Adrenal gland (tissue), 5 donors: ENCODE measurements at regions not wholly inside any gene's neighbourhood (a gene's known extent, or its start where the extent isn't known, plus 50 kb on each side); places are given as distances from the start of the nearest gene placed in this dataset.

Experiments used
- POLR2A ChIP-seq, 2 donors: fragments of 450-650 bp; IDR thresholded peaks; one replicate each; pipeline ENCODE4 v1.6.1; 2017; ENCODE audit warnings: antibody characterized with exemption in 2 of 2, mild to moderate bottlenecking in 2 of 2, moderate library complexity in 1 of 2
- TF ChIP-seq, protein P1 (sequence below), 6 experiments: fragments of 450-650 bp in 4 of 6; fragments of 200-600 bp in 2 of 6; sonication (generic) in 1 of 6; IDR thresholded peaks; 1 replicate in 5 of 6; 2 replicates in 1 of 6; pipeline versions ENCODE4 v1.5.1 to v1.8.0; 2016 to 2021; ENCODE audit warnings: antibody characterized with exemption in 6 of 6, mild to moderate bottlenecking in 2 of 6, moderate library complexity in 1 of 6
- donor health status: DM: no; HTN: no; CAD: no.

DNA sequence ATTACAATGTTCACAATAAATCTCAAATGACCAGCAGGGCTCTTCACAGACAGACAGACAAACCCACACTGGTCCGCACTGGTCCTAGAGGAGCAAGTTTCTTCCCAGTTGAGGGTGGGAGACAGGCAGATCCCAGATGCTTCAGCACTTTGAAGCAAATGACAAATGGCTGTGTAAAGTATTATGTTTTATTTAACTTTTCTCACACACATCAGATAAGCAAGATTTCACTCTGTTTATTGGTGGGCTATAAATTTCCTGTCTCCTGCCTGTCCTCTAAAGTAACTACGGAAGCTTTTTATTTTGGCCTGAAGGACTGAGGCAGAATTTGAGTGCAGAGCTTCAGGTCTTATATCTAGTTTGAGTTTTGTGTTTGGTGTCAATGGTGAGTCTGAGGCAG lies 174.7 kb upstream of the MTNR1B start:
- TF ChIP-seq, protein P1, sequence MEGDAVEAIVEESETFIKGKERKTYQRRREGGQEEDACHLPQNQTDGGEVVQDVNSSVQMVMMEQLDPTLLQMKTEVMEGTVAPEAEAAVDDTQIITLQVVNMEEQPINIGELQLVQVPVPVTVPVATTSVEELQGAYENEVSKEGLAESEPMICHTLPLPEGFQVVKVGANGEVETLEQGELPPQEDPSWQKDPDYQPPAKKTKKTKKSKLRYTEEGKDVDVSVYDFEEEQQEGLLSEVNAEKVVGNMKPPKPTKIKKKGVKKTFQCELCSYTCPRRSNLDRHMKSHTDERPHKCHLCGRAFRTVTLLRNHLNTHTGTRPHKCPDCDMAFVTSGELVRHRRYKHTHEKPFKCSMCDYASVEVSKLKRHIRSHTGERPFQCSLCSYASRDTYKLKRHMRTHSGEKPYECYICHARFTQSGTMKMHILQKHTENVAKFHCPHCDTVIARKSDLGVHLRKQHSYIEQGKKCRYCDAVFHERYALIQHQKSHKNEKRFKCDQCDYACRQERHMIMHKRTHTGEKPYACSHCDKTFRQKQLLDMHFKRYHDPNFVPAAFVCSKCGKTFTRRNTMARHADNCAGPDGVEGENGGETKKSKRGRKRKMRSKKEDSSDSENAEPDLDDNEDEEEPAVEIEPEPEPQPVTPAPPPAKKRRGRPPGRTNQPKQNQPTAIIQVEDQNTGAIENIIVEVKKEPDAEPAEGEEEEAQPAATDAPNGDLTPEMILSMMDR (IDR thresholded peaks at IDR 0.05): no peak
- TF ChIP-seq POLR2A (IDR thresholded peaks at IDR 0.05): no peak
